ENCODE measurements at regions not wholly inside any gene's neighbourhood (a gene's known extent, or its start where the extent isn't known, plus 50 kb on each side); places are given as distances from the start of the nearest gene placed in this dataset.

GRCh38 chr2:234887195-234887594 is 64.6 kb upstream of the SH3BP4 start:
- peaks cover 2 to 3% of the 10 kb centered on the region in 2 experiments; a peak in 2 of 5 replicates for H3K9me3 Mint-ChIP-seq

More at GRCh38 chr2:234887195-234887594, 64.6 kb upstream of the SH3BP4 start:
- WGBS (ENCODE audit: extremely low coverage, insufficient read length, low lambda C conversion rate) = no CpG with 5 or more reads among the region's 3 CpGs
- H3K56ac ChIP-seq (ENCODE audit: insufficient read length, low read depth, low read length) = no peak overlapping the region
- Mint-ChIP-seq H3K4me1 (peaks cover 36 to 37% of the 10 kb centered on the region in 2 experiments), H3K27me3 (ENCODE audit: low read depth) (no peaks in the 10 kb centered on the region), H3K36me3 (ENCODE audit: insufficient read depth in 1 of 3, low read depth in 3 of 3) (peaks cover 0 to 26% (median 16%) of the 10 kb centered on the region in 3 experiments; a peak in 5 of 7 replicates), H3K27ac (no peak overlapping the region; a peak in 2 of 7 replicates), H3K4me3 (peak overlapping the region in 1 of 2 experiments; percentile 21; a peak in 1 of 5 replicates)
- H3K79me1 ChIP-seq (ENCODE audit: insufficient read depth, low read depth, low read length, poor library complexity, severe bottlenecking) = no peaks in the 10 kb centered on the region
- no peak overlapping the region for H3K27ac ChIP-seq (ENCODE audit: insufficient read length, low read depth, low read length)
- H2BK20ac ChIP-seq (ENCODE audit: low read depth, low read length, poor library complexity, severe bottlenecking) = no peak overlapping the region
- H3K23me2 ChIP-seq (ENCODE audit: insufficient read length, low read depth, low read length, poor library complexity, severe bottlenecking) = no peaks in the 10 kb centered on the region
- no peaks in the 10 kb centered on the region for H3K9me3 ChIP-seq (ENCODE audit: control insufficient read depth, low read depth, low read length)
- H2BK12ac ChIP-seq (ENCODE audit: insufficient read length, low read depth, low read length) = no peak overlapping the region
- H3K27me3 ChIP-seq (ENCODE audit: insufficient read depth, low read length) = no peaks in the 10 kb centered on the region
- H4K91ac ChIP-seq (ENCODE audit: insufficient read length, low read depth, low read length) = no peak overlapping the region
- H2AFZ ChIP-seq (ENCODE audit: low read length) = no peak overlapping the region
- H3K23ac ChIP-seq (ENCODE audit: insufficient read length, low read depth, low read length) = no peak overlapping the region
- no peak overlapping the region for H3K18ac ChIP-seq (ENCODE audit: insufficient read length, low read depth, low read length)
- H4K8ac ChIP-seq (replicated peaks; ENCODE audit: insufficient read length, low read depth, low read length) = no peak overlapping the region
- H2BK15ac ChIP-seq (ENCODE audit: low read depth, low read length) = no peak overlapping the region
- no peak overlapping the region for H3K4ac ChIP-seq (ENCODE audit: low read depth, low read length)
- TF ChIP-seq, protein P1, sequence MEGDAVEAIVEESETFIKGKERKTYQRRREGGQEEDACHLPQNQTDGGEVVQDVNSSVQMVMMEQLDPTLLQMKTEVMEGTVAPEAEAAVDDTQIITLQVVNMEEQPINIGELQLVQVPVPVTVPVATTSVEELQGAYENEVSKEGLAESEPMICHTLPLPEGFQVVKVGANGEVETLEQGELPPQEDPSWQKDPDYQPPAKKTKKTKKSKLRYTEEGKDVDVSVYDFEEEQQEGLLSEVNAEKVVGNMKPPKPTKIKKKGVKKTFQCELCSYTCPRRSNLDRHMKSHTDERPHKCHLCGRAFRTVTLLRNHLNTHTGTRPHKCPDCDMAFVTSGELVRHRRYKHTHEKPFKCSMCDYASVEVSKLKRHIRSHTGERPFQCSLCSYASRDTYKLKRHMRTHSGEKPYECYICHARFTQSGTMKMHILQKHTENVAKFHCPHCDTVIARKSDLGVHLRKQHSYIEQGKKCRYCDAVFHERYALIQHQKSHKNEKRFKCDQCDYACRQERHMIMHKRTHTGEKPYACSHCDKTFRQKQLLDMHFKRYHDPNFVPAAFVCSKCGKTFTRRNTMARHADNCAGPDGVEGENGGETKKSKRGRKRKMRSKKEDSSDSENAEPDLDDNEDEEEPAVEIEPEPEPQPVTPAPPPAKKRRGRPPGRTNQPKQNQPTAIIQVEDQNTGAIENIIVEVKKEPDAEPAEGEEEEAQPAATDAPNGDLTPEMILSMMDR (conservative IDR thresholded peaks at IDR 0.05) = no peak
- H4K5ac ChIP-seq (ENCODE audit: insufficient read length, low read depth, low read length) = no peak overlapping the region
- H3K4me1 ChIP-seq (ENCODE audit: insufficient read depth, low read length) = peaks cover 8% of the 10 kb centered on the region; the same call in 1 of the 2 replicates
- no peak overlapping the region for H3T11ph ChIP-seq (ENCODE audit: low read length)
- H4K20me1 ChIP-seq (ENCODE audit: control insufficient read depth, insufficient read depth, insufficient read length) = no peaks in the 10 kb centered on the region
- H3K79me2 ChIP-seq (ENCODE audit: insufficient read depth, low read length) = no peaks in the 10 kb centered on the region
- no peak overlapping the region for H2BK5ac ChIP-seq (ENCODE audit: insufficient read length, low read length)
- no peak overlapping the region for H3K14ac ChIP-seq (ENCODE audit: insufficient read depth, low read length)
- DNase-seq = no peak
- no peak overlapping the region for H2BK120ac ChIP-seq (ENCODE audit: low read depth, low read length, poor library complexity, severe bottlenecking)
- H3K4me2 ChIP-seq (ENCODE audit: insufficient read depth, insufficient read length, low read length) = peak overlapping the region; percentile 1
- no peak overlapping the region for H2AK5ac ChIP-seq (ENCODE audit: insufficient read length, low read length)
- H3K9ac ChIP-seq (ENCODE audit: extremely low read depth, insufficient read length, low read length) = no peak overlapping the region
